ENCODE measurements at regions not wholly inside any gene's neighbourhood (a gene's known extent, or its start where the extent isn't known, plus 50 kb on each side); places are given as distances from the start of the nearest gene placed in this dataset.

GRCh38 chr21:26784974-26785373 is 60.2 kb downstream of the ADAMTS1 start:
- Histone ChIP-seq H3K36me3 (no peaks in the 10 kb centered on the region), H3K4me1 (no peaks in the 10 kb centered on the region), H3K9me3 (no peaks in the 10 kb centered on the region), H3K27ac (peak overlapping the region; percentile 59), H3K4me3 (no peak overlapping the region), H3K27me3 (no peaks in the 10 kb centered on the region)
- WGBS, result 82% methylated on average over 3 of the region's 3 CpGs
- TF ChIP-seq POLR2A (IDR thresholded peaks at IDR 0.05), result no peak
- TF ChIP-seq POLR2AphosphoS5 (IDR thresholded peaks at IDR 0.05), result no peak
- no peak for TF ChIP-seq EP300 (IDR thresholded peaks at IDR 0.05)
- no peak for TF ChIP-seq CTCF (IDR thresholded peaks at IDR 0.05)
- DNase-seq (ENCODE audit: low spot score in 2 of 2), result no peak

- no peaks in the 10 kb centered on the region for H3K27me3 ChIP-seq
- no peaks in the 10 kb centered on the region for H3K4me1 ChIP-seq
- WGBS, result 24% methylated on average over 1 of the region's 1 CpG
- no peak for TF ChIP-seq CTCF (IDR thresholded peaks at IDR 0.05)
- TF ChIP-seq EP300 (IDR thresholded peaks at IDR 0.05), result no peak
- TF ChIP-seq POLR2A (IDR thresholded peaks at IDR 0.05), result no peak
- no peak for TF ChIP-seq POLR2AphosphoS5 (IDR thresholded peaks at IDR 0.05)
- peak overlapping the region; percentile 59 for H3K27ac ChIP-seq
- DNase-seq (ENCODE audit: low spot score in 2 of 2), result no peak
- no peaks in the 10 kb centered on the region for H3K9me3 ChIP-seq
- H3K36me3 ChIP-seq, result no peaks in the 10 kb centered on the region
- no peak overlapping the region for H3K4me3 ChIP-seq
Observed at GRCh38 chr21:26783466-26784195, 61.6 kb downstream of the ADAMTS1 start.

GRCh38 chr21:26782747-26783146 is 62.5 kb downstream of the ADAMTS1 start:
- peak overlapping the region; percentile 59 for H3K27ac ChIP-seq
- WGBS, result 41% methylated on average over 2 of the region's 2 CpGs
- no peaks in the 10 kb centered on the region for H3K4me1 ChIP-seq
- TF ChIP-seq POLR2A (IDR thresholded peaks at IDR 0.05), result no peak
- no peak for TF ChIP-seq CTCF (IDR thresholded peaks at IDR 0.05)
- TF ChIP-seq EP300 (IDR thresholded peaks at IDR 0.05), result no peak
- no peak for TF ChIP-seq POLR2AphosphoS5 (IDR thresholded peaks at IDR 0.05)
- H3K4me3 ChIP-seq, result no peak overlapping the region
- no peaks in the 10 kb centered on the region for H3K36me3 ChIP-seq
- no peak for DNase-seq (ENCODE audit: low spot score in 2 of 2)
- no peaks in the 10 kb centered on the region for H3K9me3 ChIP-seq
- H3K27me3 ChIP-seq, result no peaks in the 10 kb centered on the region

GRCh38 chr21:26782331-26782730 is 62.9 kb downstream of the ADAMTS1 start:
- no peak for TF ChIP-seq EP300 (IDR thresholded peaks at IDR 0.05)
- TF ChIP-seq POLR2A (IDR thresholded peaks at IDR 0.05), result no peak
- TF ChIP-seq POLR2AphosphoS5 (IDR thresholded peaks at IDR 0.05), result no peak
- TF ChIP-seq CTCF (IDR thresholded peaks at IDR 0.05), result no peak
- WGBS, result 76% methylated on average over 3 of the region's 3 CpGs

GRCh38 chr21:26781331-26781730 is 63.9 kb downstream of the ADAMTS1 start:
- no peak overlapping the region for H3K27ac ChIP-seq

More at GRCh38 chr21:26782331-26782730, 62.9 kb downstream of the ADAMTS1 start:
- Histone ChIP-seq H3K9me3 (no peaks in the 10 kb centered on the region), H3K4me3 (no peak overlapping the region), H3K27ac (peak overlapping the region; percentile 59), H3K4me1 (no peaks in the 10 kb centered on the region), H3K36me3 (no peaks in the 10 kb centered on the region), H3K27me3 (no peaks in the 10 kb centered on the region)
- no peak for DNase-seq (ENCODE audit: low spot score in 2 of 2)

More at GRCh38 chr21:26781331-26781730, 63.9 kb downstream of the ADAMTS1 start:
- no peak overlapping the region for H3K4me3 ChIP-seq
- no peak for DNase-seq (ENCODE audit: low spot score in 2 of 2)
- H3K4me1 ChIP-seq, result no peaks in the 10 kb centered on the region
- H3K9me3 ChIP-seq, result no peaks in the 10 kb centered on the region
- TF ChIP-seq EP300 (IDR thresholded peaks at IDR 0.05) (no peak), CTCF (IDR thresholded peaks at IDR 0.05) (no peak), POLR2AphosphoS5 (IDR thresholded peaks at IDR 0.05) (no peak), POLR2A (IDR thresholded peaks at IDR 0.05) (no peak)
- H3K36me3 ChIP-seq, result no peaks in the 10 kb centered on the region
- H3K27me3 ChIP-seq, result no peaks in the 10 kb centered on the region
- WGBS, result 79% methylated on average over 1 of the region's 1 CpG

Measured in suprapubic skin (tissue), 4 donors.